ENCODE measurements at regions not wholly inside any gene's neighbourhood (a gene's known extent, or its start where the extent isn't known, plus 50 kb on each side); places are given as distances from the start of the nearest gene placed in this dataset.

DNA sequence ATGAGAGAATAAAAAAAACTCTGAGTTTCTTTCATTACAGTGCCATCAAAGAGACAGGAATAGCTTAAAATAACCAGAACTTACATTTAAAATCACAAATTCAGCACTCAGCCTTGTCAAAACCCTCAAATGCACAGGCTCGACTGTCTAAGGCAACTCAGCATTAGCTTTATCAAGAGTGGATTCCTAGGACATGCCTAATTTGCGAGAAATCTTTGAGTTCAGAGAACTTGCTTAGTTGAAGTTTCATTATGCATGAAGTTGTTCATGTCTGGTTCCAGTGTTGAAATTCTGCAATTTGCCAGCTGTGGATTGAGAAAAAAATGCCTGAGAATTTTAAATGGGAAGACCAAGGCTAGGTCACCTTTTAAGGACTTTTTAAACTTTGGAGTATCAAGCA, 151.1 kb downstream of the LRRC70 start:
- TF ChIP-seq SOX15 (CRISPR knock-in tag; IDR thresholded peaks at IDR 0.05): no peak
- TF ChIP-seq, protein P1, sequence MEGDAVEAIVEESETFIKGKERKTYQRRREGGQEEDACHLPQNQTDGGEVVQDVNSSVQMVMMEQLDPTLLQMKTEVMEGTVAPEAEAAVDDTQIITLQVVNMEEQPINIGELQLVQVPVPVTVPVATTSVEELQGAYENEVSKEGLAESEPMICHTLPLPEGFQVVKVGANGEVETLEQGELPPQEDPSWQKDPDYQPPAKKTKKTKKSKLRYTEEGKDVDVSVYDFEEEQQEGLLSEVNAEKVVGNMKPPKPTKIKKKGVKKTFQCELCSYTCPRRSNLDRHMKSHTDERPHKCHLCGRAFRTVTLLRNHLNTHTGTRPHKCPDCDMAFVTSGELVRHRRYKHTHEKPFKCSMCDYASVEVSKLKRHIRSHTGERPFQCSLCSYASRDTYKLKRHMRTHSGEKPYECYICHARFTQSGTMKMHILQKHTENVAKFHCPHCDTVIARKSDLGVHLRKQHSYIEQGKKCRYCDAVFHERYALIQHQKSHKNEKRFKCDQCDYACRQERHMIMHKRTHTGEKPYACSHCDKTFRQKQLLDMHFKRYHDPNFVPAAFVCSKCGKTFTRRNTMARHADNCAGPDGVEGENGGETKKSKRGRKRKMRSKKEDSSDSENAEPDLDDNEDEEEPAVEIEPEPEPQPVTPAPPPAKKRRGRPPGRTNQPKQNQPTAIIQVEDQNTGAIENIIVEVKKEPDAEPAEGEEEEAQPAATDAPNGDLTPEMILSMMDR (IDR thresholded peaks at IDR 0.05): no peak
- no peak for TF ChIP-seq NFYB (CRISPR knock-in tag; conservative IDR thresholded peaks at IDR 0.05; ENCODE audit: low read depth)
- no peak for TF ChIP-seq GABPB1 (CRISPR knock-in tag; IDR thresholded peaks at IDR 0.05)
- TF ChIP-seq, protein P2, sequence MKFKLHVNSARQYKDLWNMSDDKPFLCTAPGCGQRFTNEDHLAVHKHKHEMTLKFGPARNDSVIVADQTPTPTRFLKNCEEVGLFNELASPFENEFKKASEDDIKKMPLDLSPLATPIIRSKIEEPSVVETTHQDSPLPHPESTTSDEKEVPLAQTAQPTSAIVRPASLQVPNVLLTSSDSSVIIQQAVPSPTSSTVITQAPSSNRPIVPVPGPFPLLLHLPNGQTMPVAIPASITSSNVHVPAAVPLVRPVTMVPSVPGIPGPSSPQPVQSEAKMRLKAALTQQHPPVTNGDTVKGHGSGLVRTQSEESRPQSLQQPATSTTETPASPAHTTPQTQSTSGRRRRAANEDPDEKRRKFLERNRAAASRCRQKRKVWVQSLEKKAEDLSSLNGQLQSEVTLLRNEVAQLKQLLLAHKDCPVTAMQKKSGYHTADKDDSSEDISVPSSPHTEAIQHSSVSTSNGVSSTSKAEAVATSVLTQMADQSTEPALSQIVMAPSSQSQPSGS (CRISPR knock-in tag; IDR thresholded peaks at IDR 0.05; ENCODE audit: borderline replicate concordance, low read depth): no peak
- no peak for TF ChIP-seq FOXJ3 (CRISPR knock-in tag; IDR thresholded peaks at IDR 0.05; ENCODE audit: borderline replicate concordance)
- TF ChIP-seq, protein P3, sequence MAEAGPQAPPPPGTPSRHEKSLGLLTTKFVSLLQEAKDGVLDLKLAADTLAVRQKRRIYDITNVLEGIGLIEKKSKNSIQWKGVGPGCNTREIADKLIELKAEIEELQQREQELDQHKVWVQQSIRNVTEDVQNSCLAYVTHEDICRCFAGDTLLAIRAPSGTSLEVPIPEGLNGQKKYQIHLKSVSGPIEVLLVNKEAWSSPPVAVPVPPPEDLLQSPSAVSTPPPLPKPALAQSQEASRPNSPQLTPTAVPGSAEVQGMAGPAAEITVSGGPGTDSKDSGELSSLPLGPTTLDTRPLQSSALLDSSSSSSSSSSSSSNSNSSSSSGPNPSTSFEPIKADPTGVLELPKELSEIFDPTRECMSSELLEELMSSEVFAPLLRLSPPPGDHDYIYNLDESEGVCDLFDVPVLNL (CRISPR knock-in tag; IDR thresholded peaks at IDR 0.05; ENCODE audit: borderline replicate concordance, low read depth): no peak
- TF ChIP-seq SP1 (CRISPR knock-in tag; conservative IDR thresholded peaks at IDR 0.05): no peak
- no peak for TF ChIP-seq TEAD1 (CRISPR knock-in tag; IDR thresholded peaks at IDR 0.05)
- TF ChIP-seq, protein P4, sequence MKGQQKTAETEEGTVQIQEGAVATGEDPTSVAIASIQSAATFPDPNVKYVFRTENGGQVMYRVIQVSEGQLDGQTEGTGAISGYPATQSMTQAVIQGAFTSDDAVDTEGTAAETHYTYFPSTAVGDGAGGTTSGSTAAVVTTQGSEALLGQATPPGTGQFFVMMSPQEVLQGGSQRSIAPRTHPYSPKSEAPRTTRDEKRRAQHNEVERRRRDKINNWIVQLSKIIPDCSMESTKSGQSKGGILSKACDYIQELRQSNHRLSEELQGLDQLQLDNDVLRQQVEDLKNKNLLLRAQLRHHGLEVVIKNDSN (CRISPR knock-in tag; IDR thresholded peaks at IDR 0.05): no peak
- TF ChIP-seq, protein P5, sequence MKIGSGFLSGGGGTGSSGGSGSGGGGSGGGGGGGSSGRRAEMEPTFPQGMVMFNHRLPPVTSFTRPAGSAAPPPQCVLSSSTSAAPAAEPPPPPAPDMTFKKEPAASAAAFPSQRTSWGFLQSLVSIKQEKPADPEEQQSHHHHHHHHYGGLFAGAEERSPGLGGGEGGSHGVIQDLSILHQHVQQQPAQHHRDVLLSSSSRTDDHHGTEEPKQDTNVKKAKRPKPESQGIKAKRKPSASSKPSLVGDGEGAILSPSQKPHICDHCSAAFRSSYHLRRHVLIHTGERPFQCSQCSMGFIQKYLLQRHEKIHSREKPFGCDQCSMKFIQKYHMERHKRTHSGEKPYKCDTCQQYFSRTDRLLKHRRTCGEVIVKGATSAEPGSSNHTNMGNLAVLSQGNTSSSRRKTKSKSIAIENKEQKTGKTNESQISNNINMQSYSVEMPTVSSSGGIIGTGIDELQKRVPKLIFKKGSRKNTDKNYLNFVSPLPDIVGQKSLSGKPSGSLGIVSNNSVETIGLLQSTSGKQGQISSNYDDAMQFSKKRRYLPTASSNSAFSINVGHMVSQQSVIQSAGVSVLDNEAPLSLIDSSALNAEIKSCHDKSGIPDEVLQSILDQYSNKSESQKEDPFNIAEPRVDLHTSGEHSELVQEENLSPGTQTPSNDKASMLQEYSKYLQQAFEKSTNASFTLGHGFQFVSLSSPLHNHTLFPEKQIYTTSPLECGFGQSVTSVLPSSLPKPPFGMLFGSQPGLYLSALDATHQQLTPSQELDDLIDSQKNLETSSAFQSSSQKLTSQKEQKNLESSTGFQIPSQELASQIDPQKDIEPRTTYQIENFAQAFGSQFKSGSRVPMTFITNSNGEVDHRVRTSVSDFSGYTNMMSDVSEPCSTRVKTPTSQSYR (CRISPR knock-in tag; IDR thresholded peaks at IDR 0.05): no peak
- TF ChIP-seq, protein P6, sequence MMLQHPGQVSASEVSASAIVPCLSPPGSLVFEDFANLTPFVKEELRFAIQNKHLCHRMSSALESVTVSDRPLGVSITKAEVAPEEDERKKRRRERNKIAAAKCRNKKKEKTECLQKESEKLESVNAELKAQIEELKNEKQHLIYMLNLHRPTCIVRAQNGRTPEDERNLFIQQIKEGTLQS (CRISPR knock-in tag; conservative IDR thresholded peaks at IDR 0.05): no peak
